ENCODE measurements at regions not wholly inside any gene's neighbourhood (a gene's known extent, or its start where the extent isn't known, plus 50 kb on each side); places are given as distances from the start of the nearest gene placed in this dataset.

GRCh38 chr11:70744396-70745185, 346.3 kb downstream of the CTTN start:
- no peak for DNase-seq (ENCODE audit: low read depth in 2 of 2)
- TF ChIP-seq CTCF (IDR thresholded peaks at IDR 0.05; ENCODE audit: low read depth, low read length): no peak
- no peak overlapping the region for H3K4me3 ChIP-seq (replicated peaks in 1 of 2; ENCODE audit: low read depth in 2 of 2, low read length in 2 of 2)

GRCh38 chr11:70745451-70745850, 347.1 kb downstream of the CTTN start:
- no peak overlapping the region for H3K4me3 ChIP-seq (replicated peaks in 1 of 2; ENCODE audit: low read depth in 2 of 2, low read length in 2 of 2)
- no peak for DNase-seq (ENCODE audit: low read depth in 2 of 2)
- no peak for TF ChIP-seq CTCF (IDR thresholded peaks at IDR 0.05; ENCODE audit: low read depth, low read length)

- TF ChIP-seq CTCF (IDR thresholded peaks at IDR 0.05; ENCODE audit: low read depth, low read length): no peak
Observed at GRCh38 chr11:70745941-70746340, 347.6 kb downstream of the CTTN start.

GRCh38 chr11:70746351-70746750, 348.0 kb downstream of the CTTN start:
- no peak for TF ChIP-seq CTCF (IDR thresholded peaks at IDR 0.05; ENCODE audit: low read depth, low read length)
- no peak overlapping the region for H3K4me3 ChIP-seq (replicated peaks in 1 of 2; ENCODE audit: low read depth in 2 of 2, low read length in 2 of 2)
- no peak for DNase-seq (ENCODE audit: low read depth in 2 of 2)

More at GRCh38 chr11:70745941-70746340, 347.6 kb downstream of the CTTN start:
- no peak for DNase-seq (ENCODE audit: low read depth in 2 of 2)
- H3K4me3 ChIP-seq (replicated peaks in 1 of 2; ENCODE audit: low read depth in 2 of 2, low read length in 2 of 2): no peak overlapping the region

- DNase-seq (ENCODE audit: low read depth in 2 of 2): no peak
- H3K4me3 ChIP-seq (replicated peaks in 1 of 2; ENCODE audit: low read depth in 2 of 2, low read length in 2 of 2): no peak overlapping the region
- TF ChIP-seq CTCF (IDR thresholded peaks at IDR 0.05; ENCODE audit: low read depth, low read length): no peak
Observed at GRCh38 chr11:70747285-70747684, 349.0 kb downstream of the CTTN start.

- no peak overlapping the region for H3K4me3 ChIP-seq (replicated peaks in 1 of 2; ENCODE audit: low read depth in 2 of 2, low read length in 2 of 2)
- no peak for DNase-seq (ENCODE audit: low read depth in 2 of 2)
- no peak for TF ChIP-seq CTCF (IDR thresholded peaks at IDR 0.05; ENCODE audit: low read depth, low read length)
Observed at GRCh38 chr11:70747921-70748320, 349.6 kb downstream of the CTTN start.

Data from cardiac fibroblast (primary cell).